IMR-90 (cell line): ENCODE measurements at regions not wholly inside any gene's neighbourhood (a gene's known extent, or its start where the extent isn't known, plus 50 kb on each side); places are given as distances from the start of the nearest gene placed in this dataset.
"Not testable (repeated sequence)": the region's sequence is repeated elsewhere in the genome, so short reads cannot be mapped to it uniquely, and the experiment has no call there.

Experiments
- ATAC-seq: fragments of 200-7000 bp; cut with Tn5 transposase; 2 replicates; pipeline ENCODE4 v1.9.1; 2020; ENCODE audit warnings: low read depth, mild to moderate bottlenecking, moderate library complexity
- BruUV-seq: library from RNA; stranded (reverse); fragments of 400-500 nt; replicated peaks from 2 replicates; lab custom pipeline; 2021; lab: Mats Ljungman, UMichigan
- CTCF ChIA-PET: fragments of 300-600 bp; formaldehyde crosslinking; extraction: SDS; loops from one replicate; lab custom pipeline; 2021; ENCODE audit warnings: antibody characterized with exemption; lab: Yijun Ruan, JAX
- POLR2A ChIA-PET: fragments of 300-600 bp; sonication (Branson Sonifier 250); formaldehyde crosslinking; loops from one replicate; lab custom pipeline; 2022; ENCODE audit warnings: antibody characterized with exemption; ENCODE audit not compliant: unreplicated experiment; lab: Charles Lee
- DNase-seq: peaks from one replicate; pipeline ENCODE4 v3.0.0; 2013
- H2AFZ ChIP-seq: replicated peaks from 2 replicates; pipeline ENCODE3; 2013; ENCODE audit warnings: low read length, mild to moderate bottlenecking; ENCODE audit not compliant: poor library complexity
- H2AK5ac ChIP-seq: 2 replicates; pipeline ENCODE4 v1.6.1; 2013; ENCODE audit warnings: low read depth, low read length, inconsistent platforms
- H2AK9ac ChIP-seq: replicated peaks from 2 replicates; pipeline ENCODE3; 2013; ENCODE audit warnings: mild to moderate bottlenecking, low read depth, low read length, moderate library complexity; ENCODE audit not compliant: poor library complexity
- H2BK120ac ChIP-seq: 2 replicates; pipeline ENCODE4 v1.6.1; 2013; ENCODE audit warnings: low read depth, low read length, inconsistent platforms
- H2BK15ac ChIP-seq: 3 replicates; pipeline ENCODE4 v1.6.1; 2013; ENCODE audit warnings: low read depth, low read length, inconsistent platforms
- H2BK20ac ChIP-seq: 2 replicates; pipeline ENCODE4 v1.6.1; 2013; ENCODE audit warnings: low read depth, mild to moderate bottlenecking, inconsistent platforms, low read length, moderate library complexity
- H2BK5ac ChIP-seq: 2 replicates; pipeline ENCODE4 v1.6.1; 2013; ENCODE audit warnings: mild to moderate bottlenecking, low read depth, low read length, inconsistent platforms; ENCODE audit not compliant: poor library complexity, severe bottlenecking
- H3K14ac ChIP-seq: replicated peaks from 2 replicates; pipeline ENCODE4 v1.6.1; 2013; ENCODE audit warnings: low read depth, low read length, inconsistent platforms
- H3K18ac ChIP-seq: 2 replicates; pipeline ENCODE4 v1.6.1; 2013; ENCODE audit warnings: low read depth, low read length, control low read depth
- H3K23ac ChIP-seq: 2 replicates; pipeline ENCODE4 v1.6.1; 2013; ENCODE audit warnings: low read depth, low read length, inconsistent platforms
- H3K27ac ChIP-seq: 2 replicates; pipeline ENCODE4 v1.5.1; 2013; ENCODE audit warnings: mild to moderate bottlenecking, control low read depth, low read length; ENCODE audit not compliant: insufficient read depth
- H3K27me3 ChIP-seq: 2 replicates; pipeline ENCODE4 v1.6.1; 2013; ENCODE audit warnings: low read length; ENCODE audit not compliant: control insufficient read depth, insufficient read depth
- H3K36me3 ChIP-seq: 2 replicates; pipeline ENCODE4 v1.6.1; 2013; ENCODE audit warnings: low read length, mixed read lengths; ENCODE audit not compliant: control insufficient read depth, insufficient read depth
- H3K4ac ChIP-seq: 2 replicates; pipeline ENCODE4 v1.6.1; 2013; ENCODE audit warnings: low read depth, low read length, inconsistent platforms
- H3K4me1 ChIP-seq: 2 replicates; pipeline ENCODE4 v1.6.1; 2013; ENCODE audit warnings: low read length, mixed read lengths; ENCODE audit not compliant: control insufficient read depth, insufficient read depth
- H3K4me2 ChIP-seq: 2 replicates; pipeline ENCODE4 v1.6.1; 2013; ENCODE audit warnings: low read depth, mild to moderate bottlenecking, control low read depth, low read length, moderate library complexity
- H3K4me3 ChIP-seq: 2 replicates; pipeline ENCODE4 v1.5.1; 2013; ENCODE audit warnings: low read depth, mild to moderate bottlenecking, control low read depth, low read length, moderate library complexity; ENCODE audit not compliant: insufficient read depth
- H3K56ac ChIP-seq: 2 replicates; pipeline ENCODE4 v1.6.1; 2013; ENCODE audit warnings: low read length, inconsistent platforms; ENCODE audit not compliant: insufficient read depth; ENCODE audit errors: extremely low read depth
- H3K79me1 ChIP-seq, 2 experiments: 2 replicates each; pipeline ENCODE4 v1.6.1; 2013; ENCODE audit warnings: low read length in 2 of 2, inconsistent platforms in 1 of 2, low read depth in 1 of 2
- H3K9ac ChIP-seq: 2 replicates; pipeline ENCODE4 v1.6.1; 2013; ENCODE audit warnings: low read depth, low read length, control low read depth
- H3K9me1 ChIP-seq: 2 replicates; pipeline ENCODE4 v1.6.1; 2013; ENCODE audit warnings: low read length, inconsistent platforms; ENCODE audit not compliant: insufficient read depth
- H3K9me3 ChIP-seq: 2 replicates; pipeline ENCODE4 v1.6.1; 2013; ENCODE audit warnings: low read length; ENCODE audit not compliant: control insufficient read depth, insufficient read depth
- H4K20me1 ChIP-seq: 2 replicates; pipeline ENCODE4 v1.6.1; 2013; ENCODE audit warnings: low read length, inconsistent platforms; ENCODE audit not compliant: insufficient read depth
- H4K5ac ChIP-seq: 2 replicates; pipeline ENCODE4 v1.6.1; 2013; ENCODE audit warnings: mild to moderate bottlenecking, low read depth, low read length, control low read depth
- H4K8ac ChIP-seq, 2 experiments: 2 replicates each; pipeline ENCODE4 v1.6.1; 2013; ENCODE audit warnings: low read depth in 2 of 2, low read length in 2 of 2, control low read depth in 1 of 2, inconsistent platforms in 1 of 2
- H4K91ac ChIP-seq: 2 replicates; pipeline ENCODE4 v1.6.1; 2013; ENCODE audit warnings: low read depth, low read length, inconsistent platforms; ENCODE audit not compliant: insufficient read depth
- WGBS, 2 experiments: methylation state at CpG; one replicate each; pipeline versions ENCODE4 v1.1.5 to v1.1.7; 2013; ENCODE audit warnings: missing lambda C conversion rate in 2 of 2; ENCODE audit not compliant: insufficient read length in 1 of 2; ENCODE audit errors: extremely low coverage in 2 of 2; 5-methylcytosine and 5-hydroxymethylcytosine counted together
- dilution Hi-C: fragments of 300-500 bp; cut with HindIII; formaldehyde crosslinking; loops from one replicate; pipeline ENCODE4 v1.14.3; 2018; ENCODE audit warnings: low sequenced_read_pairs; ENCODE audit not compliant: unreplicated experiment
- in situ Hi-C: fragments of 300-500 bp; cut with MboI; formaldehyde crosslinking; loops from 3 replicates; pipeline ENCODE4 v1.14.3; 2019; ENCODE audit warnings: low sequenced_read_pairs, inconsistent platforms, mixed read lengths
- intact Hi-C: fragments of 100-400 bp; cut with micrococcal nuclease; formaldehyde crosslinking; loops from 2 replicates; pipeline ENCODE4 v1.10.0; 2022

DNA sequence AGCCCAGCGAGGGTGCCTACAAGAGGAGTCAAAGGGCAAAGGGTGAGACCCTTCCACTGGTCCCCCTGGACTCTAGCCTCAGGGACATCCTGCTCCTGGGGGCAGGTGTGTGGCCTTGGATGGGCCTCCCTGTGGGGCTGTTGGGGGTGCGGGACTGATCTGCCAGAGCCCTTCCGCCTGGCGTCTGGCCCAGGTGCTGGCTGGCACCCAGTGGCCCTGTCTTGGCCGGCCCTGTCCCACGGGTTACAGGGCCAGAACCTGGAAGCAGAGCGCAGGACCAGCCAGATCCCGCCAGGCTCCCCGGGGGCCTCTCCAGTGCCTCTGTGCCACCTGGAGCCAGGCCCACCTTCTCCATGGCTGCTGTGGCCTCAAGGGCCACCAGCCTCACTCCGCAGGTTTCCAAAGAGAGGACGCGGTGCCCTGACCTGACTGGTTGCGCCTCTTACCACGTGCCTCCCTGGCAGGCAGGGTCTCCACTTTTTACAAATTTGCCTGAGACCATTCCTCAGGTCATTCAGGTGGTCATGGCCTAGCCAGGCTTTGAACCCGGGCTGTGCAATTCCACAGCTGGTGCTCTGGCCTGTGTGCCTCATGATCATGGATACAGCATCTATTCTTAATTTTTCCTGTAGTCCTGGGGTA is 444.8 kb downstream of the SPATA31D1 start:
- H2AFZ ChIP-seq, H3K4me2 ChIP-seq, H2BK5ac ChIP-seq, H3K9me1 ChIP-seq, H3K4ac ChIP-seq, H3K4me3 ChIP-seq, H3K14ac ChIP-seq, H2BK120ac ChIP-seq, H3K9me3 ChIP-seq, H4K8ac ChIP-seq, H3K18ac ChIP-seq, H3K36me3 ChIP-seq, H3K79me1 ChIP-seq, H4K91ac ChIP-seq, BruUV-seq, CTCF ChIA-PET, H2AK9ac ChIP-seq, H4K5ac ChIP-seq, H3K4me1 ChIP-seq, dilution Hi-C loops, H3K9ac ChIP-seq, H2BK20ac ChIP-seq, H4K20me1 ChIP-seq, H2BK15ac ChIP-seq, intact Hi-C loops, in situ Hi-C loops, H3K56ac ChIP-seq, POLR2A ChIA-PET, H3K23ac ChIP-seq, H3K27ac ChIP-seq, H2AK5ac ChIP-seq, H3K27me3 ChIP-seq, DNase-seq, ATAC-seq: not testable (repeated sequence)
- 91% methylated on average over 3 of the region's 15 CpGs; no CpG with 5 or more reads in 1 of the 2 experiments for WGBS, 2 experiments
